AG08396 (cell line): ENCODE measurements at regions not wholly inside any gene's neighbourhood (a gene's known extent, or its start where the extent isn't known, plus 50 kb on each side); places are given as distances from the start of the nearest gene placed in this dataset.

Experiments
- DNase-seq: peaks from one replicate; pipeline ENCODE4 v3.0.0; 2012; ENCODE audit warnings: low spot score, mixed read lengths

DNA sequence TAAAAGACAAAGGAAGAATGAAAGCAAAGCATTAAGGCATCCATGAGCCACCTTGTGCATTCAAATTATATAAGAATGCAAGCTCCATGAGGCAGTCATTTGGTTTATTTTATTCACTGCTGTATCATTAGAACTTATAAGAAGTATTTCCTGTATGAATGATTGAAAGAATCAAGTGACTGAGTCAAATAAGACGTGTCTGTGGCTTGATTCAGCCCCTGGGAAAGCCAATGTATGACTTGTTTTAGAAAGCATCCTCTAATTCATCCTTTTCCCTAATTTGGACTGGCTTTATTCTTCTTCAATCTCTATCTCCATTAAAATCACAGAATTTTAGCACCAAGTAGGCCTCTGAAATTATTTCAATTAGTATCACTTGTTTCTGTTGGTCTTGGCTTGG lies 461.1 kb downstream of the LPIN1 start:
- no peak for DNase-seq

DNA sequence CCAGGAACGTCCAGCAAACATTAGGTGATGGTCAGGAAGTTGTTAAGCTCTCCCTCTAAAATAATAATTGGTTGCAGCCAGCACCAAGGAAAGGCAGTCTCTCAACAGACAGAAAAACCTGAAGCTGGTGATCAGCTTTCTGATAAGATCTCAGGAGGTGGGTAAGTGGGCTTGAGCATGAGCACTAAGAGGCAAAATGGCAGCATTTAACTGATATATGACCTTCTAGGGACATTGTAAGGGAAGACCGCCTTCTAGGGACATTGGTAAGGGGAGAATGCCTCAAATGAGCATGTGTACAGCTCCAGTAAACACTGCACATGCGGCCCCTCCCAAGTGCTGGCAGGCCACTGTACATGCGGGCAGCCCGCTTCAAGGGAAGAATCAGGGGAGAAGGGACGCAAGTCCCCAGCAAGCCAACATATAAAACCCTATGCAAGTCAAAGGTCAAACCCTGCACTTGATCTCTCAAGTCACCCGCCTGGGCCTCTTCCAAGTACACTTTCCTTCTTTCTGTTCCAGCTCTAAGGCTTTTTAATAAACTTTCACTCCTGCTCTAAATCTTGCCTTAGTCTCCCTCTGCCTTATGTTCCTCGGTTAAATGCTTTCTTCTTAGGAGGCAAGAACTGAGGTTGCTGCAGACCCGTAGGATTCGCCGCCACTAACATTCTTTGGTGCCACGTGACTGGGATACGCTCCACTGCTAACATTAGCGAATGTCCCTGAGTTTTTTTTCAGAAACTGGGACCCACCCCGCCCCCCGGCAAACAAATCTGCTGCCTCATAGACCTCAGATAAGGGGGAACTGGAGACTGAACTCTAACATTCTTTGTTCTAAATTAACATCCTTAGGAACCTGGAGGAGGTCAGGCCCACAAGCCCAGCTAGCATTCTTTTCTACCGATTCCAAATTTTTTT lies 463.8 kb downstream of the LPIN1 start:
- no peak for DNase-seq

DNA sequence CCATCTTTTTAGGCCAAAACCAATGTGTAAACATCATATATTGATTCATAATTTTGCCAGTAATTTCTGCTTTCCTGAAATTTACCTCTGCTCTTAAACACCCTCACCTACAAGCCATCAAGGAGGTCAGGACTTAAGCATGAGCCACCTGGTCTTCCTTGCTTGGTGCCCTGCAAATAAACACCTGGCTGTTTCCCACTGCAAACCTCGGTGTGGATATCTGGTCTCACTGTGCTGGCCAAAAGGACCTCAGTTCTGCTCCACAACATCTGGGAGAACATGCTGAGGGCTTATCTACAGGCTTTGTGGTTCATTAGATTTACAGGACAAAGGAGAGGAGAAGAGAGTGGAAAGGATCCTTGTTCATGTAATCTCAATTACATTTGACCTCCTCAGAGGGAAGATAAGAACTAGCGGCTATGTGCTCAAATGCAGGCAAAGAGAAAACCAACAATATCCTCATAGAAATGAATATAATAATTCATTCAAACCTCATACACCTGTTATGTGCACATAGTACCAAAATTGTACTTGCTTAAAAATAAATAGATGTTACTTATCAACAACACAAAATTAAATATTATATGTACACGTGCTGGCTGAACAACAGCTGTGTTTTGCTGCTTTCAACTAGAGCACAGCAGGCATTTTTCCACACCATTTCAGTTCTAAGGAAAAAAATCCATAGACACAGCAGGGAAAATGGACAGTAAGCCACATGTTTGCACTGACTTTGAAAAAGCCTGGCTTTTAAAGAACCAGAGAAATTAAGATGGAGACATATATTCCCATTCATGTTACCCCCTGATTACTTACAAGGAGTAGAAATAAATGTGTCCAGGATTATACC lies 465.1 kb downstream of the LPIN1 start:
- no peak for DNase-seq

DNA sequence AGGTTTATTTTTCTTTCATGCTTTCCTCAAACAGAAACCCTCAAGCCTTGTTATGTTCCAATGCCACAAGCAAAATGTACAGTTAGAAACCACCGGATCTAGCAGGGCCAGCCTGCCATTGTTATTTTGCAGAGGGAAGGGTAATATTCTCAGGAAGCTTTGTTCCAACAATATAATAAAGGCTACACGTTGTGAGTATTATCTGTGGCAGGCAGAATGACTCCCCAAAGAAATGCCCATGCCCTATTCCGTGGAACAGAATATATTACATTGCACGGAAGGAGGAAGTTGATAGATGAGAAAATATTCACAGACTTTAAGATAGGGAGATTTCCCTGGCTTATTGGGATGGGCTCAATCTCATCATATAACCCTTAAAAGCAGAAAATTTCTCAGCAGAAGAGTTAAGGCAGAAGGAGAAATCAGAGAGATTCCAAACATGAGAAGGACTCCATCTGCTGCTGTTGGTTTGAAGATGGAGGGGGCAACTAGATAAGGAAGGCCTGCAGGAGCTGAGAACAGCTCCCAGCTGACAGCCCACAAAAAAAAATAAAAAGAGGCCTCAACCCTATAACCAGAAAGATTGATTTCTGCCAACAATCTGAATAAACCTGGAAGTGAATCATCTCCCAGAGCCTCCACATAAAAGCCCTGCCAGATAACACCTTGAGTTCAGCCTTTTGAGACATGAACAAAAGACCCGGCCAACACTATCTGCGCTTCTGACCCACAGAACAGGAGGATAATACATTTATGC lies 466.6 kb downstream of the LPIN1 start:
- no peak for DNase-seq

DNA sequence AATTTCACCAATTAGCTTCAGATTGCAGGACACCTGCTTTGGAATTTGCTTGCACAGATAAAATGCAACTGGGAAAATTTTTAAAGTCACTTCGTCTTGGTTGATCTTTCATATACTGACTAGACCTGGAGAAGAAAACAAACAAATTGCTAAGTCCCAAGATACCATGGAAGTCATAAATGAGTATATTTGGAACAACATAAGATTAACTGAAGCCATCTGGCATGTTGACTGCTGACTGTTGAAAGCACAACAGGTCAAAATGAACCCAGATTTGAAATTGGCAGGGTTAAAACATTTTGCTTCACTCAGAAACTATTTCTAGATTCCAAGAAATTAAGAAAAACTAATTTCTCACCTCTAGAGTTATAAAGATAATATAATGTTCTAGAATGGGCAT lies 470.7 kb downstream of the LPIN1 start:
- DNase-seq: no peak

DNA sequence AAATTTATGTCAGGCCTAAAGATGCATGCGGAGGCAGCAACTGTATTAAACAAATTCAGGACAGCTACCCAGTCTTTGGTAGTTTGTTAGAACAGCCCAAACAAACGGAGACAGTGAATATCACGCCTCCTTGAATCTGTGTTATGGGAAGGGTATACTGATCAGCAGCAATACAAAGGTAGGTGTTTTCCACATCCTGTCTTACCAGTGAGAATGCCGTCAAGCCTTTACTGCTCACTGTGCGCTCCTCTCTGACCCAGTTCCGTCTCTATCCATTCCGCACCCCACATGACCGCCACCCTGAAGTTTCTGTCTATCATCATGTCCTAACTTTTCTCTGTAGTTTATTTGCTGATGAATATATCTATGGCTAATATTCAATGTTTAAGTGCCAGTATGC lies 473.3 kb downstream of the LPIN1 start:
- DNase-seq: no peak

DNA sequence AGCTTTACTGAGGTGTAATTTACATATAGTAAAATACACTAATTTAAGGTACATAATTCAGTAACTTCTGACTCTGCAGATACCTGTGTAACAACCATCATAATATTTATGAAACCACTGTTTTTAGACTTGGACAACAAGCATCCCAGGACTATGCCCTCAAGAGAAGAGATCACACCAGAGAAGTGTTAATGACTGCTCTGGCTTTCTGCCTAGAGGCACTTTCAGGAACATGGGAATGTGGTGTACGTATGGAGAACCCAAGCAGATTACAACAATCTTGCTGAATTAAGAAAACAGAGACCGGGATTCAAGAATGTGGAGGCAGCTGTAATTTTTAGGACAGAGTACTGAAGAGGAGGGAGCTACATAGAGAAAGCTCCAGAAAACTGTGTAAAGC lies 475.2 kb downstream of the LPIN1 start:
- no peak for DNase-seq

DNA sequence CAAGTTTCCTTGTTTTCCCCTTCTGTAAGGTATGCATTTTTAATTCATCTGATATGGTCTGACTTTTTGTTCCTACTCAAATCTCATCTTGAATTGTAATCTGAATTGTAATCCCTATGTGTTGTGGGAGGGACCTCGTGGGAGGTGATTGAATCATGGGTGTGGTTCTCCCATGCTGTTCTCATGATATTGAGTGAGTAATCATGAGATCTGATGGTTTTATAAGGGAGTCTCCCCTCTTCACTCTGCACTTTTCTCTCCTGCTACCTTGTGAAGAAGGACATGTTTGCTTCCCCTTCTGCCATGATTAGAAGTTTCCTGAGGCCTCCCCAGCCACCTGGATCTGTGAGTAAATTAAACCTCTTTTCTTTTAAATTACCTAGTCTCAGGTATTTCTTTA lies 476.1 kb downstream of the LPIN1 start:
- no peak for DNase-seq

DNA sequence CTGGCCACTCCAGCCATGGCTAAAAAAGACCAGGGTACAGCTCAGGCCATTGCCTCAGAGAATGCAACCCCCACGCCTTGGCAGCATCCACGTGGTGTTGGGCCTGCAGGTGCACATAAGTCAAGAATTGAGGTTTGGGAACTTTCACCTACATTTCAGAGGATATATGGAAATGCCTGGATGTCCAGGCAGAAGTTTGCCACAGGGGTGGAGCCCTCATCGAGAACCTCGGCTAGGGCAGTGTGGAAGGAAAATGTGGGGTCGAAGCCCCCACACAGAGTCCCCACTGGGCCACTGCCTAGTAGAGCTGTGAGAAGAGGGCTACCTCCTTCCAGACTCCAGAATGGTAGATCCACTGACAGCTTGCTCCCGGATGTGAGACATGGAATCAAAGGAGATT lies 477.3 kb downstream of the LPIN1 start:
- DNase-seq: no peak

DNA sequence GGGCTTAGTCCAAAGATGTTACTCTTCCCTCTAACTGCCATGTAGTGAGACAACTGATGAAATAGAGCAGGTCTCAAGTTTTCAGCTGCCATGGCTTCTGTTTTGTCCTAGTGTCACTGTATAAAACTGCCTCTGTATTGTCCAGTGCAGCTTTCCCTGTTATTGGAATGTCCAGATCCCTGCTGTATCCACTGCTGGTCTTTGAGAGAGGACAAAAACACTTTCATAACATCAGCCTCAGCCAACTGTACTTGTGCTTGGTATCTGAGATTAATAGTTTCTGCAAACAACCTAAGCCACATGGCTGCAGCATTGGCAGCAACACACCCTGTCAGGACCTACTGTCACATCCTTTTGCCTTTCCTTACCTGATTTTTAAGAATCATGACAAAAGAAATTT lies 480.2 kb downstream of the LPIN1 start:
- DNase-seq: no peak

DNA sequence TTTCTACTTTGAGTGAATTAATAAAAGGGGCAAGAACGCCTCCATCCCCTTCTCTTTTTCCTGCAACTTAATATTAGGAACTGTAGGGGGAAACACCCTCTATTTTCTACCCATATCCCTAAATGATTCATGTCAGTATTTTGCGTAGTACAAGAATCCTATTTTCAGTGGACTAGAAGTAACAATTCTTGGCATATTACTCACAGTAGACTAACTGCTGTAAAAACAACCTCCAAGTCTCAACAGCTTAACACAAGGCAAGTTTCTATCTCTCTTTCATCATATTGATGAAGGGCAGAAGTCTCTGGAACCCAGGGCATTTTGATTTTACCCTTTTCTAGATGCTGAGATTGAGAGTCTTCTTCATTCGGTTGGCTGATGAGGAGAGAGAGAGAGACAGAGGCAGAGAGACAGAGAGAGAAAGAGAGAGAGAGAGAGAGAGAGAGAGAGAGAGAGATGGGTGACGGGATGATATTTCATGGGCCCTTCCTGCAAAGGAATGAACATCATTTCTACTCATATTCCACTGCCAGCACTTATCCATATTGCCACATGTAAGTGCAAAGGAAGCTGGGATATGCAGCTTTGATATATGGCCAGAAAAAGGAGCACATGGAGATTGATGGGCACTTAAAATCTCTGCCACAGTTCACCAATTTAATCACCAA lies 481.6 kb downstream of the LPIN1 start:
- peak; percentile 25 for DNase-seq

DNA sequence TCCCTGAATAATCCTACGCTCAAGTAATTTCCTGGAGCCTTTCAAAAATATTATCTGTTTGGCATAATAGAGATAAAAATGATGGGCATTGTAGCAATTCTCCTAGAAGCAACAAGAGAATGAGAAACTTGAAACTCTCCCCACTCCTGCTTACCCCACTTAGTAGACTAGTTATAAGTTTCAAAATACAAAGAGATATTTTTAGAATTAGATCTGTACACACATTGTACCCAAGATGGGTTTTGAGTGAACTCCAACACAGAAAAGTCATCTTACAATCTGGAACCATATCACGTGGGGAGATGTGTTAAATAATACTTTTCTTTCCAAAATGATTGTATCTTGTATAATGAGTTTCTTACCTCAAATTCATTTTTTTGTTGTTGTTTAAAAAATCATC lies 484.9 kb downstream of the LPIN1 start:
- no peak for DNase-seq

DNA sequence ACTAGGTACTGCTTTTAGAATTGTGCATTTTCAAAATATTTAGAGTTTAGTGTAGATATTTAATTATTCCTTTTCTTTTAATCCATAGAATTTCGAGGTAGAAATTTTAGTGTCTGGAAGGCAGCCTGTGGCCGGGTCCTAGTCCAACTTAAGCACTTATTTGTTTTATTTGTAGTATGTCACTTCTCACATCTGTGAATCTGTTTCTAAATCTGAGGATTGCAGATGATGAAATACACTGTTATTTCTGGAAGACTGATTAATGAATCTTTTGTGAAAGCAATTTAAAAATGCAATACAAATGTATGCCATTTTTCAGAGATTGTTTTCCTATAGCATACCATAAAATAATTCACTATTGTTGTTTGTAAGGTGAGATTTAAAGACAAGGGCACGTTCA lies 483.9 kb upstream of the TRIB2 start:
- no peak for DNase-seq

DNA sequence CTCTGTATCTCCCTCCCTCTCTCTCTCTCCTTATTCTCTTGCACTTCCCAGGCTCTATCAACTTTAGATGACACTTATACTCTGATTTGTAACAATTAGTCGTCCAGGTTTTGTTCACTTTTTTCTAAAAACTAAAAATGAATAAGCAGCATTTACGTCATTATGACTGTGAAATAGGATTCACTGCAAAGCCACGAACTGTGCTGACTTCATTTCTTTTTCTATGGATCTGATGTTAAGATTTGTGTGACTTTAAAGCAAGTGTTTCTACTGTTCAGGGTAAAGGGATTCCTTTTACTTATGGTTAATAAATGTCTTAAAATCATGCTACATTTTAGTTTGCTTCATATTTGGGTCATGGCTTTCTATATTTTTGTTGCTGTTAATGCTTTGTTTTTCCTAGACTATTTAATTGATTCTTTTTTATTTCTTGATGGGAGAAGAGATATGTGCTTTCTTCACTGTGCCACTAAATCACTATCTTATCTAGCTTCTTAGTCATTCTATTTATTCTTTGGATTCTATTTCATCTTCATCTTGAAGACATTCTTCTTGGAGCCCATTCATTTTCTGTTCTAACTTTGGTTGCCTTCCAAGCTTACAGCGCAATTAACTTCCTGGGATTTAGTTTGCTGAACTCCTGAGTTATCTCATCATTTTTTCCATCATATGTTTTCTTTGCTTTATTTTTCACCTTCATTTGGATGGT lies 480.4 kb upstream of the TRIB2 start:
- DNase-seq: no peak

DNA sequence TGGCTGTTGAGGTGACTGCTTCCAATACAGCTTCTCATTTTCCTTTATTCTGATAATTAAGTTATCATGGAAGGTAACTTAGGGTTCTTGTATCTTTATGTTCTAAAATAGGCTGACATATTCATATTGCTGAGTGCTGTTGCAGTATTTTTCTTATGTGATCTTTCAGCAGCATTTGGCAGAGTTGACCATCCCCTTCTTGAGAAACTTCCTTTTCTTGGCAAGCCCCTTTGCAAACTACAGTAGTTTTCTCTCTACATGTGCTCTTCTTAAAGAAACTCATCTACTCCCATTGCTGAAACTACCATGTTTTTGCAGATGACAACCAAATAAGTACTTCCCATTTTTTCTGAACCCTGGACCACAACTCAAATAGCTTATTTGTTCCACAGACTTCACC lies 476.5 kb upstream of the TRIB2 start:
- no peak for DNase-seq

DNA sequence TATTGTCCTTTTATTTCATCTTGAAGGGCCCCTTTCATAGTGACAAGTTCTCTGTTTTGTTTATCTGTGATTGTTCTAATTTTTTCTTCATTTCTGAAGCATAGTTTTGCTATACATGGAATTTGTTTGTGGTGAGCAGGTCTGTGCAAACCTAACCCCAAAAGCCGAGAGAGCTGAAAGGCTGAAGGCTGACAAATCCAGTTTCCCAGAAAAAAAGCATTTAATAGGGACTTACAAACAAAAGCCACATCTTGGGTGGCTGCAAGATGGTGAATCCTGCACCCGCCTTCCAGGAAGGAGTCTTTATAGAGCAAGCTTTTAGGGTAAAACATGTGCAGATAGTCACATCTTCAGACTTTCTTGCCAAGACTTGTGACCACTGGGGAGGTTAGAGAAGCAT lies 473.4 kb upstream of the TRIB2 start:
- no peak for DNase-seq

DNA sequence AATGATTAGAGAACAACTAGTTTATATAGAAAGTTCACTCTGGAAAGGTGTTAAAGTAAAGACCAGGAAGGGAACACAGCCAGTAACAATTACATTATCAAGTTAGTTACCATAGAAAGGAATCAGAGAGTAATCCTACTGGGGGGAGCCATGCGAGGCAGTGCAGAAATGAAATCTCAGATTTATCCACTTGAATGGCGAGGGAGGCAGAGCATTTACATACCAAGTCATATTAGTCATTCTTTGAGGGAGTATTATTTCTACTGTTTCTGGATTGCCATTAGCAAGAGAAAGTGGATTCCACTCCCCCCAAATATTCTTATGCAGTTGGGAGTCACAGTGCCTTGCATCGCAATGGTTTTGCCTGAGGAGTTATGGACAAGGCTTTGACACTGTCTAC lies 472.7 kb upstream of the TRIB2 start:
- no peak for DNase-seq

DNA sequence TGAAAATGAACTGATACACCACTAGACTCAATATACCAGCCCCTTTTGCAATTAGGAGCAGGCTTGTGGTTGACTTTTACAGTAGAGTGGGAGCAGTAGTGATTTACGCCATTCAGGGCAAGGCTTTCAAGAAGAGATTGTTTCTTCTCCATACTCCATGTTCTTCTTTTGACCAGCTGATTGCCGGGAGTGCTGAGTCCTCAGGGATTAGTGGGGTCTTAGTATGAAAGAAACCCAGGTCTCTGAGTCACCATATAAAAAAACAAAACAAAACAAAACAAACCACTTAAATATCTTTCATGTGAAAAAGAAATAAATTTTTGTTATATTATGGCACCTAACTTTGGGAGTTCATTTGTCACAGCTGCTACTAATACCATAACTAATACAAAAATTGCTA lies 465.6 kb upstream of the TRIB2 start:
- no peak for DNase-seq

DNA sequence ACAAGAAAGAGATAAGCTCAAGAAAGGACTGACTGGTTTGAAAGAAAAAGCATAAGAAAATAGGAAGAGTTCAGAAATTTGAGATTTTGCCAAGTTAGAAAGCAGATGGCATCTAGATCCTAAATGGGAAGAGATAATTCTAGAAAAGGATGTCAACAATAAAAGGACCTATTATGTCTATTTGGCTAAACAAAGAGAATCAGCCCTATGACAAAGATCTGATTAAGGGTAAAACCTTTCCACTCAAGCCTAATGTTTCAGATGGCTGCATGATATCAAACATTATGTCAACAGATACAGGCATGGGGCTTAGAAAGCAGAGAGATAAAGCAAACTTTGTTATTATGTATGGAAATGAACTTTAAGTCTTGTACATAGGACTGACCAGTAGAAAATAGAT lies 465.0 kb upstream of the TRIB2 start:
- no peak for DNase-seq

DNA sequence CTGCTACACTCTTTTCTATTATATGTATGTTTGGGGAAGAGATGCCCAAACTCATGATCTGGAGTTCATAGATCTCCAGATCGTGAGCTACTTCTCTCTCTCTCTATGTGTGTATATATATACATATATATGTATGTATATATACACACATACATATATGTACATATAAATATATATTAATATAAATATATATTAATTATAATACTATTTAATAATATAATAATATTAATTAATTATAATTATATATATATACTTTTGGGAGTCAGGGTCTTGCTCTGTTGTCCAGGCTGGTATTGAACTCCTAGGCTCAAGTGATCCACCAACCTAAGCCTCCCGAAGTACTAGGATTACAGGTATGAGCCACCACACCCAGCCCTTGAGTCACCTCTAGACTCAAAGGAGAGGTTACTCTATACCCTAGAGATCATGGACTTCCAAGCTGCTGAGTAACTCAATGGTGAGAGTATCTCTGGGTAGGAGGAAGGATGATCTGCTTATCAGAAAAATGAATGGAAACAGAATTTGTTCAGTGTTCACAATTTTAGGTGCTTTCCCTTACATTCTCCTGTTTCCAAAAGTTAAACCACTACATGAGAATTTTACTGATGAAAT lies 463.5 kb upstream of the TRIB2 start:
- no peak for DNase-seq

DNA sequence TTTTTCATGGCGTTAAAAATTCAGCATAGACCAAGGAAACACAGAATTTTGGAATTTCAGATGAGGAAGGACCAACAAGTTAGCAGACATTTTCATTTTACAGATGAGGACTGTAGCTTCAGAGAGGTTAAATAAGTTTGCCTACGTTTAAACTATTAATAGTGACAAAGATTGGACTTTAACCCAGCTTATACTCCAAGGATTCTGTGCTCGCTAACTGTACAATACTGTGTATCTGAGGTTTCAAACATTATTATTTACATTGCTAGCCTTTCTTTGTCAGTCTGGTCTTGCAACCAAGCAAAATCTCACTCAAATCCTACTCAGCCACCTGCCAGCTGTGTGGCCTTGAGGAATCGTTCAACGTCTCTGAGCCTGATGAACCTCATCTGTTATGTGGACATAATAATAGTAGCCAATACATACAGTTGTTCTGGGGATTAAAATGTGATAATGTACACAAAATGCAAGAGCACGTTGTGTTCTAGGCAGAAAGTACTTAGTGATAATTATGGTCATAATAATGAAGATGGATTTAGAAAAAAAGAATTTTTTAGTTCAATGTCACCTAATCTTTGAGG lies 462.4 kb upstream of the TRIB2 start:
- DNase-seq: no peak
